H1 (cell line): ENCODE measurements at regions not wholly inside any gene's neighbourhood (a gene's known extent, or its start where the extent isn't known, plus 50 kb on each side); places are given as distances from the start of the nearest gene placed in this dataset.

Source experiments
- CTCF ChIA-PET: fragments of 300-600 bp; sonication (Branson Sonifier 250); formaldehyde crosslinking; loops from one replicate; lab custom pipeline; 2021; ENCODE audit not compliant: partially characterized antibody; lab: Charles Lee
- POLR2A ChIA-PET: fragments of 300-600 bp; sonication (Branson Sonifier 250); formaldehyde crosslinking; loops from one replicate; lab custom pipeline; 2021; ENCODE audit warnings: inconsistent platforms; ENCODE audit not compliant: partially characterized antibody; lab: Charles Lee
- DNase-seq, 2 experiments: peaks; one replicate each; pipeline versions ENCODE4 v3.0.0 to v3.0.0-alpha.2; 2010 to 2022; ENCODE audit warnings: low spot score in 2 of 2, low read depth in 1 of 2, mixed read lengths in 1 of 2
- FAIRE-seq: peaks from 2 replicates; lab custom pipeline; 2011; peaks lifted over from hg19 to GRCh38; lab: Jason Lieb, UNC
- H2AFZ ChIP-seq: 2 replicates; pipeline ENCODE4 v1.8.1; 2012; ENCODE audit warnings: low read length, inconsistent platforms
- H2AK5ac ChIP-seq: 2 replicates; pipeline ENCODE4 v1.6.1; 2013; ENCODE audit warnings: low read depth, low read length
- H2BK120ac ChIP-seq: replicated peaks from 2 replicates; pipeline ENCODE3; 2013; ENCODE audit warnings: low read depth, low read length, inconsistent platforms
- H2BK12ac ChIP-seq: 2 replicates; pipeline ENCODE4 v1.6.1; 2013; ENCODE audit warnings: low read depth, low read length
- H2BK15ac ChIP-seq: 2 replicates; pipeline ENCODE4 v1.6.1; 2013; ENCODE audit warnings: low read length
- H2BK20ac ChIP-seq: 2 replicates; pipeline ENCODE4 v1.6.1; 2013; ENCODE audit warnings: low read length
- H2BK5ac ChIP-seq: 2 replicates; pipeline ENCODE4 v1.6.1; 2013; ENCODE audit warnings: low read depth, low read length
- H3K14ac ChIP-seq: 2 replicates; pipeline ENCODE4 v1.6.1; 2013; ENCODE audit warnings: inconsistent platforms; ENCODE audit not compliant: insufficient read length
- H3K18ac ChIP-seq: 2 replicates; pipeline ENCODE4 v1.6.1; 2013; ENCODE audit warnings: low read length; ENCODE audit errors: extremely low read depth
- H3K23ac ChIP-seq: 2 replicates; pipeline ENCODE4 v1.6.1; 2013; ENCODE audit warnings: inconsistent platforms; ENCODE audit not compliant: insufficient read length
- H3K23me2 ChIP-seq: 2 replicates; pipeline ENCODE4 v1.6.1; 2013; ENCODE audit warnings: low read depth, low read length
- H3K27ac ChIP-seq: 2 replicates; pipeline ENCODE4 v1.6.1; 2011; ENCODE audit warnings: low read depth, low read length, inconsistent platforms
- H3K27me3 ChIP-seq, 4 experiments: replicated peaks in 1 of 4; 1 replicate in 1 of 4; 2 replicates in 3 of 4; pipeline versions ENCODE4 v1.6.1 to v1.8.1; 2011 to 2013; ENCODE audit warnings: low read length in 3 of 4, mild to moderate bottlenecking in 3 of 4, inconsistent platforms in 2 of 4, mixed read lengths in 2 of 4, moderate library complexity in 1 of 4; ENCODE audit not compliant: control insufficient read depth in 3 of 4, insufficient read depth in 3 of 4; ENCODE audit errors: extremely low read depth in 1 of 4
- H3K36me3 ChIP-seq, 4 experiments: 2 replicates each; pipeline versions ENCODE4 v1.6.1 to v1.8.1; 2011 to 2013; ENCODE audit warnings: mild to moderate bottlenecking in 4 of 4, low read length in 3 of 4, moderate library complexity in 2 of 4, control low read depth in 1 of 4, inconsistent platforms in 1 of 4; ENCODE audit not compliant: insufficient read depth in 4 of 4, control insufficient read depth in 2 of 4
- H3K4ac ChIP-seq: replicated peaks from 2 replicates; pipeline ENCODE3; 2013; ENCODE audit warnings: low read length, low read depth, mixed read lengths, inconsistent platforms; ENCODE audit not compliant: insufficient read length
- H3K4me1 ChIP-seq, 4 experiments: replicated peaks in 1 of 4; 1 replicate in 1 of 4; 2 replicates in 3 of 4; pipeline versions ENCODE4 v1.6.1 to v1.8.1; 2011 to 2013; ENCODE audit warnings: low read length in 3 of 4, inconsistent platforms in 2 of 4, mixed read lengths in 1 of 4; ENCODE audit not compliant: insufficient read depth in 4 of 4, control insufficient read depth in 3 of 4
- H3K4me2 ChIP-seq, 2 experiments: 2 replicates each; pipeline versions ENCODE4 v1.6.1 to v1.8.1; 2011 to 2013; ENCODE audit warnings: low read depth in 2 of 2, low read length in 2 of 2, control low read depth in 1 of 2, inconsistent platforms in 1 of 2, mild to moderate bottlenecking in 1 of 2; ENCODE audit not compliant: insufficient read depth in 1 of 2
- H3K4me3 ChIP-seq, 4 experiments: fragments of 200-600, 300-600 bp in 1 of 4; sonication (generic), shearing (Covaris generic), sonication (Bioruptor Twin) in 1 of 4; 2 replicates each; pipeline versions ENCODE4 v1.5.1 to v1.8.1; 2011 to 2016; ENCODE audit warnings: low read length in 4 of 4, low read depth in 3 of 4, control low read depth in 2 of 4, inconsistent platforms in 2 of 4, mild to moderate bottlenecking in 2 of 4, mixed read lengths in 1 of 4, moderate library complexity in 1 of 4; ENCODE audit not compliant: insufficient read depth in 2 of 4; ENCODE audit errors: extremely low read depth in 1 of 4
- H3K56ac ChIP-seq: replicated peaks from 2 replicates; pipeline ENCODE3; 2013; ENCODE audit warnings: low read depth, mild to moderate bottlenecking, mixed read lengths, low read length, inconsistent platforms; ENCODE audit not compliant: insufficient read length
- H3K79me1 ChIP-seq: 2 replicates; pipeline ENCODE4 v1.6.1; 2013; ENCODE audit warnings: low read depth, low read length, control low read depth
- H3K79me2 ChIP-seq, 2 experiments: 2 replicates each; pipeline versions ENCODE4 v1.6.1 to v1.8.1; 2012 to 2013; ENCODE audit warnings: low read length in 2 of 2, mild to moderate bottlenecking in 2 of 2, inconsistent platforms in 1 of 2; ENCODE audit not compliant: insufficient read depth in 2 of 2, control insufficient read depth in 1 of 2
- H3K9ac ChIP-seq, 4 experiments: replicated peaks in 1 of 4; 1 replicate in 1 of 4; 2 replicates in 3 of 4; pipeline versions ENCODE4 v1.6.1 to v1.8.1; 2011 to 2013; ENCODE audit warnings: low read depth in 3 of 4, low read length in 3 of 4, control low read depth in 2 of 4, mild to moderate bottlenecking in 2 of 4, moderate library complexity in 2 of 4, inconsistent platforms in 1 of 4; ENCODE audit errors: extremely low read depth in 1 of 4
- H3K9me3 ChIP-seq, 2 experiments: 2 replicates each; pipeline versions ENCODE4 v1.6.1 to v1.8.1; 2012 to 2013; ENCODE audit warnings: mild to moderate bottlenecking in 2 of 2, moderate library complexity in 2 of 2, control low read depth in 1 of 2, inconsistent platforms in 1 of 2, low read depth in 1 of 2, low read length in 1 of 2, mixed read lengths in 1 of 2; ENCODE audit not compliant: insufficient read depth in 2 of 2
- H4K20me1 ChIP-seq, 2 experiments: replicated peaks in 1 of 2; 2 replicates each; pipeline versions ENCODE3 to v1.8.1; 2011 to 2013; ENCODE audit warnings: inconsistent platforms in 2 of 2, low read length in 2 of 2, mild to moderate bottlenecking in 1 of 2; ENCODE audit not compliant: insufficient read depth in 2 of 2, control insufficient read depth in 1 of 2
- H4K5ac ChIP-seq: 2 replicates; pipeline ENCODE4 v1.6.1; 2013; ENCODE audit warnings: low read length, low read depth, mixed read lengths, inconsistent platforms; ENCODE audit not compliant: insufficient read length
- H4K8ac ChIP-seq: 2 replicates; pipeline ENCODE4 v1.8.0; 2013; ENCODE audit warnings: mild to moderate bottlenecking, moderate library complexity, low read length, inconsistent platforms; ENCODE audit not compliant: insufficient read depth; ENCODE audit errors: extremely low read depth
- H4K91ac ChIP-seq: replicated peaks from 2 replicates; pipeline ENCODE3; 2013; ENCODE audit warnings: low read length, mixed read lengths, inconsistent platforms; ENCODE audit not compliant: insufficient read length
- ASH2L ChIP-seq: fragments of 200-600, 300-600 bp; sonication (generic); IDR thresholded peaks from one replicate; pipeline ENCODE4 v1.7.1; 2017; ENCODE audit warnings: low read length
- CREB1 ChIP-seq: IDR thresholded peaks from 2 replicates; pipeline ENCODE4 v1.6.1; 2012; ENCODE audit warnings: inconsistent platforms
- GTF2F1 ChIP-seq: IDR thresholded peaks from 2 replicates; pipeline ENCODE4 v1.6.1; 2012; ENCODE audit warnings: low read depth, low read length, improper control_type of control experiment, borderline replicate concordance
- KDM4A ChIP-seq: IDR thresholded peaks from one replicate; pipeline ENCODE4 v1.7.1; 2012; ENCODE audit warnings: low read depth, mild to moderate bottlenecking, moderate library complexity, low read length, inconsistent platforms; ENCODE audit not compliant: severe bottlenecking
- SIN3A ChIP-seq, 2 experiments: IDR thresholded peaks in 1 of 2; conservative IDR thresholded peaks in 1 of 2; 2 replicates each; pipeline ENCODE4 v1.6.1; 2011 to 2012; ENCODE audit warnings: low read length in 2 of 2, improper control_type of control experiment in 1 of 2, low read depth in 1 of 2, mild to moderate bottlenecking in 1 of 2
- SIRT6 ChIP-seq: IDR thresholded peaks from one replicate; pipeline ENCODE4 v1.7.1; 2012; ENCODE audit warnings: low read length, inconsistent platforms
- SP1 ChIP-seq: IDR thresholded peaks from 2 replicates; pipeline ENCODE4 v1.6.1; 2011; ENCODE audit warnings: low read depth, low read length
- TAF1 ChIP-seq: IDR thresholded peaks from 2 replicates; pipeline ENCODE4 v1.6.1; 2011; ENCODE audit warnings: mild to moderate bottlenecking, low read depth, low read length
- TBP ChIP-seq: IDR thresholded peaks from 2 replicates; pipeline ENCODE4 v1.6.1; 2011; ENCODE audit warnings: low read depth, low read length, improper control_type of control experiment
- whole genome bisulfite sequencing, 2 experiments: shearing (Covaris generic) in 1 of 2; methylation state at CpG; one replicate each; pipeline versions ENCODE4 v1.1.6 to v1.1.7; 2013 to 2015; ENCODE audit warnings: low lambda C conversion rate in 2 of 2, mixed read lengths in 2 of 2, inconsistent platforms in 1 of 2, low coverage in 1 of 2, missing lambda C conversion rate in 1 of 2; ENCODE audit not compliant: insufficient replicate concordance in 2 of 2, insufficient coverage in 1 of 2, insufficient read length in 1 of 2; ENCODE audit errors: extremely low coverage in 1 of 2, missing lambda C conversion rate in 1 of 2; 5-methylcytosine and 5-hydroxymethylcytosine counted together
- TF ChIP-seq, protein P1 (sequence below): IDR thresholded peaks from 2 replicates; pipeline ENCODE4 v1.6.1; 2012; ENCODE audit warnings: low read length, inconsistent platforms
- TF ChIP-seq, protein P2 (sequence below): IDR thresholded peaks from 2 replicates; pipeline ENCODE4 v1.6.1; 2011; ENCODE audit warnings: low read depth, mild to moderate bottlenecking, low read length; ENCODE audit not compliant: insufficient read depth

DNA sequence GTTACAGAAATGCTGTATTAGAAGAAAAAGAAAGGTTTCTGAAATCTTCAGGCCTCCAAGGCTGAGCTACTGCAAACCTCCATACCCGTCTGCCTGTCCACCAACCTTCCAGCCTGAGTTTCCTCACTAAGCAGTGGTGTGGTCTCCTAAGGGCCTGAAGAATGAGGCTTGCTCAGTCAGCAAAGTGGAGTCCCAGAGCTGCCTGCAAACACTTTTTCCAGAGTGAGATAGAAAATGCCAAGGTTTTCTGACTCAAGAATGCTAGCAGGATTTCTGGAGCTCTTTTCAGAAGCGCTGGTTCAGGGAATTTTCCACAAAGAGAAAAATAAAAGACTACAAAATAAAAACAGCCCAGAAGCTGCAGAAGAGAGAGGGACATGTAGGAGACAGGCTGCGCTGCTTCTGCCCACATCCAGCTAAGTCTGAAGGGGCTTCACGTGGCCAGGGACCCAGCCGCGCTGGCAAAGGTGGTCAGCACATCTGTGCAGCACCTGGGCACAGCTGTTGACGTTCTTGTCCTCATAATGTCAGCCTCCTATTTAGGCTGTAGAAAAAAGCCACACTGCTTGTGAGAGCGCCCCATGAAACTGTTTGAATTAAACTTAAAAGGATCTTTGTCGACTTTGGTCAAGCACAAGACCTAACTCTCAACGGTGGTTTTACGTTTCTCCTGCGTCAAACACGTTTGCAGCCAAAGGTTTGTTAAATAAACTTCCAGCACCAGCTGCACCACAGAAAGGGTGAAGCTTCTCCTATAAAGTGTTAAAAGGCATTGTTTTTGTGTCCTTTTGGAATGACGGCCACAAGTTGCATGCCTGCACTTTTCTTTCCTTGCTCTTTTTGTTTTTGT is 209.0 kb downstream of the THBS2 start:
- no peaks in the 10 kb centered on the region for H3K27me3 ChIP-seq
- no peak for FAIRE-seq
- TF ChIP-seq KDM4A (no peak), GTF2F1 (no peak), SIRT6 (no peak), SP1 (no peak), ASH2L (no peak), SIN3A (conservative IDR thresholded peaks at IDR 0.05 in 1 of 2, IDR thresholded peaks at IDR 0.05 in 1 of 2; ENCODE audit: low read depth in 1 of 2, low read length in 2 of 2) (no peak), TAF1 (no peak), TBP (no peak), CREB1 (no peak)
- TF ChIP-seq, protein P1, sequence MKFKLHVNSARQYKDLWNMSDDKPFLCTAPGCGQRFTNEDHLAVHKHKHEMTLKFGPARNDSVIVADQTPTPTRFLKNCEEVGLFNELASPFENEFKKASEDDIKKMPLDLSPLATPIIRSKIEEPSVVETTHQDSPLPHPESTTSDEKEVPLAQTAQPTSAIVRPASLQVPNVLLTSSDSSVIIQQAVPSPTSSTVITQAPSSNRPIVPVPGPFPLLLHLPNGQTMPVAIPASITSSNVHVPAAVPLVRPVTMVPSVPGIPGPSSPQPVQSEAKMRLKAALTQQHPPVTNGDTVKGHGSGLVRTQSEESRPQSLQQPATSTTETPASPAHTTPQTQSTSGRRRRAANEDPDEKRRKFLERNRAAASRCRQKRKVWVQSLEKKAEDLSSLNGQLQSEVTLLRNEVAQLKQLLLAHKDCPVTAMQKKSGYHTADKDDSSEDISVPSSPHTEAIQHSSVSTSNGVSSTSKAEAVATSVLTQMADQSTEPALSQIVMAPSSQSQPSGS, result no peak
- TF ChIP-seq, protein P2, sequence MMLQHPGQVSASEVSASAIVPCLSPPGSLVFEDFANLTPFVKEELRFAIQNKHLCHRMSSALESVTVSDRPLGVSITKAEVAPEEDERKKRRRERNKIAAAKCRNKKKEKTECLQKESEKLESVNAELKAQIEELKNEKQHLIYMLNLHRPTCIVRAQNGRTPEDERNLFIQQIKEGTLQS, result no peak

More for the DNA sequence above, 209.0 kb downstream of the THBS2 start:
- Histone ChIP-seq H3K14ac (no peak overlapping the region), H3K23ac (no peak overlapping the region), H2BK12ac (no peak overlapping the region), H3K9me3 (no peaks in the 10 kb centered on the region), H3K56ac (no peak overlapping the region), H2BK20ac (no peak overlapping the region), H2BK5ac (no peak overlapping the region), H3K4me3 (no peak overlapping the region), H3K36me3 (no peaks in the 10 kb centered on the region), H2AK5ac (no peak overlapping the region), H3K79me2 (no peaks in the 10 kb centered on the region), H3K23me2 (no peaks in the 10 kb centered on the region; the same call in 1 of the 2 replicates), H3K79me1 (no peaks in the 10 kb centered on the region), H3K18ac (no peak overlapping the region), H4K91ac (no peak overlapping the region), H3K4ac (no peak overlapping the region), H3K27ac (no peak overlapping the region), H3K4me1 (no peaks in the 10 kb centered on the region), H4K5ac (no peak overlapping the region), H4K8ac (no peak overlapping the region), H2BK120ac (no peak overlapping the region), H4K20me1 (no peaks in the 10 kb centered on the region), H2AFZ (no peak overlapping the region), H2BK15ac (no peak overlapping the region), H3K4me2 (no peak overlapping the region), H3K9ac (no peak overlapping the region)
- DNase-seq, result no peak
- ChIA-PET POLR2A (interaction anchor here (0.6 kb wide), 1 partner anchor 329 kb away, joined by 3 read pairs; no protein-coding TSS in a partner anchor), CTCF (interaction anchor here (0.6 to 0.8 kb wide), 3 partner anchors 14 to 1504 kb away, joined by 3 read pairs; no protein-coding TSS in a partner anchor)
- WGBS, 2 experiments, result 84% methylated on average over 14 of the region's 14 CpGs; no CpG with 5 or more reads in 1 of the 2 experiments
